WTC11 (cell line): ENCODE measurements at regions not wholly inside any gene's neighbourhood (a gene's known extent, or its start where the extent isn't known, plus 50 kb on each side); places are given as distances from the start of the nearest gene placed in this dataset.

ENCODE experiments used
- ATAC-seq: fragments of 200-7000 bp; cut with Tn5 transposase; 2 replicates; pipeline ENCODE4 v1.10.0; 2021; ENCODE audit warnings: mild to moderate bottlenecking, moderate library complexity
- CTCF ChIA-PET: fragments of 300-600 bp; sonication (Branson Sonifier 250); formaldehyde crosslinking; loops from one replicate; lab custom pipeline; 2021; ENCODE audit warnings: antibody characterized with exemption; lab: Charles Lee
- POLR2A ChIA-PET: fragments of 350-600 bp; sonication (Branson Sonifier 250); formaldehyde crosslinking; loops from one replicate; lab custom pipeline; 2021; ENCODE audit warnings: antibody characterized with exemption; lab: Charles Lee
- DNase-seq: peaks from one replicate; pipeline ENCODE4 v3.0.0; 2021; ENCODE audit warnings: low spot score
- H3K27ac Mint-ChIP-seq: 2 replicates; pipeline ENCODE4 v1.8.0; 2021; ENCODE audit warnings: mixed read lengths
- H3K27me3 Mint-ChIP-seq: 2 replicates; pipeline ENCODE4 v1.8.0; 2021; ENCODE audit warnings: low read depth, mild to moderate bottlenecking, moderate library complexity, mixed read lengths
- H3K36me3 Mint-ChIP-seq: 2 replicates; pipeline ENCODE4 v1.8.0; 2021; ENCODE audit warnings: mixed read lengths
- H3K4me1 Mint-ChIP-seq: 2 replicates; pipeline ENCODE4 v1.8.0; 2022; ENCODE audit warnings: mixed read lengths
- H3K4me3 Mint-ChIP-seq: 2 replicates; pipeline ENCODE4 v1.8.0; 2021; ENCODE audit warnings: mild to moderate bottlenecking, moderate library complexity, mixed read lengths
- H3K9me3 Mint-ChIP-seq: 2 replicates; pipeline ENCODE4 v1.8.0; 2021; ENCODE audit warnings: mixed read lengths
- AFF4 ChIP-seq: sonication (generic); formaldehyde crosslinking; IDR thresholded peaks from 2 replicates; pipeline ENCODE4 v1.8.1; 2023; ENCODE audit warnings: mild to moderate bottlenecking, missing genetic modification reagents, borderline replicate concordance
- EMX1 ChIP-seq: fragments of 250-450 bp; sonication (Bioruptor Pico); IDR thresholded peaks from 2 replicates; pipeline ENCODE4 v1.8.0; 2021; ENCODE audit warnings: mild to moderate bottlenecking
- FOXK1 ChIP-seq: sonication (generic); formaldehyde crosslinking; IDR thresholded peaks from 2 replicates; pipeline ENCODE4 v1.8.0; 2022; ENCODE audit warnings: mild to moderate bottlenecking, moderate library complexity, missing genetic modification reagents
- FOXP4 ChIP-seq: sonication (generic); formaldehyde crosslinking; IDR thresholded peaks from 2 replicates; pipeline ENCODE4 v1.8.0; 2022; ENCODE audit warnings: mild to moderate bottlenecking, missing genetic modification reagents
- GABPB1 ChIP-seq: sonication (generic); formaldehyde crosslinking; IDR thresholded peaks from 2 replicates; pipeline ENCODE4 v1.8.1; 2023; ENCODE audit warnings: mild to moderate bottlenecking, missing genetic modification reagents
- HMGA2 ChIP-seq: fragments of 250-450 bp; sonication (Bioruptor Pico); IDR thresholded peaks from 2 replicates; pipeline ENCODE4 v1.4.0; 2021; ENCODE audit warnings: mild to moderate bottlenecking, moderate library complexity
- IRF2 ChIP-seq: sonication (generic); formaldehyde crosslinking; IDR thresholded peaks from 2 replicates; pipeline ENCODE4 v1.8.0; 2022; ENCODE audit warnings: low read depth, missing genetic modification reagents, borderline replicate concordance
- JAZF1 ChIP-seq: fragments of 250-450 bp; sonication (Bioruptor Pico); IDR thresholded peaks from 2 replicates; pipeline ENCODE4 v1.9.0; 2021; ENCODE audit warnings: moderate library complexity, mild to moderate bottlenecking, inconsistent platforms
- KAT7 ChIP-seq: sonication (generic); formaldehyde crosslinking; IDR thresholded peaks from 2 replicates; pipeline ENCODE4 v1.8.1; 2023; ENCODE audit warnings: missing genetic modification reagents, mild to moderate bottlenecking, borderline replicate concordance
- NR3C1 ChIP-seq: sonication (generic); formaldehyde crosslinking; conservative IDR thresholded peaks from 2 replicates; pipeline ENCODE4 v1.8.1; 2023; ENCODE audit warnings: low read depth, mild to moderate bottlenecking, missing genetic modification reagents
- SMAD4 ChIP-seq: sonication (generic); formaldehyde crosslinking; IDR thresholded peaks from 2 replicates; pipeline ENCODE4 v1.8.0; 2022; ENCODE audit warnings: mild to moderate bottlenecking, missing genetic modification reagents
- TEAD4 ChIP-seq: sonication (generic); formaldehyde crosslinking; IDR thresholded peaks from 2 replicates; pipeline ENCODE4 v1.8.0; 2022; ENCODE audit warnings: mild to moderate bottlenecking, missing genetic modification reagents
- TP53 ChIP-seq: sonication (generic); formaldehyde crosslinking; IDR thresholded peaks from 2 replicates; pipeline ENCODE4 v1.8.1; 2023; ENCODE audit warnings: mild to moderate bottlenecking, missing genetic modification reagents
- ZNF138 ChIP-seq: sonication (generic); formaldehyde crosslinking; conservative IDR thresholded peaks from 2 replicates; pipeline ENCODE4 v1.8.1; 2022; ENCODE audit warnings: mild to moderate bottlenecking, moderate library complexity, missing genetic modification reagents
- ZNF416 ChIP-seq: fragments of 250-450 bp; sonication (Bioruptor Pico); IDR thresholded peaks from 2 replicates; pipeline ENCODE4 v1.9.0; 2021; ENCODE audit warnings: mild to moderate bottlenecking, inconsistent platforms
- ZNF671 ChIP-seq: fragments of 250-450 bp; sonication (Bioruptor Pico); IDR thresholded peaks from 2 replicates; pipeline ENCODE4 v1.8.0; 2021; ENCODE audit warnings: mild to moderate bottlenecking
- TF ChIP-seq, protein P1 (sequence below): sonication (generic); formaldehyde crosslinking; IDR thresholded peaks from 2 replicates; pipeline ENCODE4 v1.8.1; 2023; ENCODE audit warnings: mild to moderate bottlenecking, missing genetic modification reagents
- TF ChIP-seq, protein P2 (sequence below): sonication (generic); formaldehyde crosslinking; IDR thresholded peaks from 2 replicates; pipeline ENCODE4 v1.8.1; 2022; ENCODE audit warnings: missing genetic modification reagents, borderline replicate concordance

- Mint-ChIP-seq H3K27ac (no peak overlapping the region), H3K36me3 (peaks cover 58% of the 10 kb centered on the region), H3K27me3 (peaks cover 8% of the 10 kb centered on the region), H3K9me3 (peaks cover 74% of the 10 kb centered on the region), H3K4me3 (no peak overlapping the region), H3K4me1 (no peaks in the 10 kb centered on the region)
- POLR2A ChIA-PET: no interaction called here
- CTCF ChIA-PET: no interaction called here
- no peak for TF ChIP-seq GABPB1 (CRISPR knock-in tag)
- ATAC-seq (no peak), DNase-seq (no peak)
Observed at GRCh38 chr16:8179615-8180014, 410.7 kb downstream of the TMEM114 start.

- ATAC-seq (no peak), DNase-seq (no peak)
- no peak overlapping the region for H3K4me3 Mint-ChIP-seq
- TF ChIP-seq KAT7 (CRISPR knock-in tag) (no peak), TP53 (no peak), AFF4 (no peak), TEAD4 (no peak), SMAD4 (no peak), JAZF1 (CRISPR knock-in tag) (no peak), ZNF138 (no peak), FOXK1 (CRISPR knock-in tag) (no peak), EMX1 (CRISPR knock-in tag) (no peak), ZNF416 (no peak), FOXP4 (CRISPR knock-in tag) (no peak), IRF2 (CRISPR knock-in tag) (no peak)
- TF ChIP-seq, protein P1, sequence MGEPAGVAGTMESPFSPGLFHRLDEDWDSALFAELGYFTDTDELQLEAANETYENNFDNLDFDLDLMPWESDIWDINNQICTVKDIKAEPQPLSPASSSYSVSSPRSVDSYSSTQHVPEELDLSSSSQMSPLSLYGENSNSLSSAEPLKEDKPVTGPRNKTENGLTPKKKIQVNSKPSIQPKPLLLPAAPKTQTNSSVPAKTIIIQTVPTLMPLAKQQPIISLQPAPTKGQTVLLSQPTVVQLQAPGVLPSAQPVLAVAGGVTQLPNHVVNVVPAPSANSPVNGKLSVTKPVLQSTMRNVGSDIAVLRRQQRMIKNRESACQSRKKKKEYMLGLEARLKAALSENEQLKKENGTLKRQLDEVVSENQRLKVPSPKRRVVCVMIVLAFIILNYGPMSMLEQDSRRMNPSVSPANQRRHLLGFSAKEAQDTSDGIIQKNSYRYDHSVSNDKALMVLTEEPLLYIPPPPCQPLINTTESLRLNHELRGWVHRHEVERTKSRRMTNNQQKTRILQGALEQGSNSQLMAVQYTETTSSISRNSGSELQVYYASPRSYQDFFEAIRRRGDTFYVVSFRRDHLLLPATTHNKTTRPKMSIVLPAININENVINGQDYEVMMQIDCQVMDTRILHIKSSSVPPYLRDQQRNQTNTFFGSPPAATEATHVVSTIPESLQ (CRISPR knock-in tag): no peak
- peaks cover 70% of the 10 kb centered on the region for H3K9me3 Mint-ChIP-seq
- ChIA-PET POLR2A (no interaction called here), CTCF (no interaction called here)
- H3K27ac Mint-ChIP-seq: no peak overlapping the region
- H3K4me1 Mint-ChIP-seq: no peaks in the 10 kb centered on the region
- H3K27me3 Mint-ChIP-seq: peaks cover 3% of the 10 kb centered on the region
- peaks cover 55% of the 10 kb centered on the region for H3K36me3 Mint-ChIP-seq
Observed at GRCh38 chr16:8178271-8178670, 412.0 kb downstream of the TMEM114 start.

DNA sequence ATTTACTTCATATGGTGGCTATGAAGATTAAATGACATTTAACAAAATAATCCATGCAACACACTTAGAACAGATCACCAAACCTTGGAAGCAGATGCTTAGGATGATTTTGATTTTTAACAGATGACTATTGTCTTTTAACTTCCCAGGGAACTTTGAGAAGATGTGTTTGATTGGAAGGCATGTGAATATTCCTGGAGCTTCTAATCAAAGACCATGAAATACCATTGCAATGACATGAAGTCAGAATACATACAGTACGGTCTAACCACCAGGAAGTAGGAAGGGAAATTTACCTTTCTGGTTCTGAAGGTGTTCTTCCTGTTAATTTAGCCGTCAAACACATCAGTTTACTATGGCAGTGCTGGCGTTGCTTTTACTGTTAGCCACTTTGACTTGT is 414.9 kb downstream of the TMEM114 start:
- POLR2A ChIA-PET: no interaction called here
- H3K9me3 Mint-ChIP-seq: peaks cover 61% of the 10 kb centered on the region
- no peak overlapping the region for H3K27ac Mint-ChIP-seq
- H3K4me3 Mint-ChIP-seq: no peak overlapping the region
- no peak for TF ChIP-seq NR3C1
- TF ChIP-seq HMGA2 (CRISPR knock-in tag): no peak
- no peak for TF ChIP-seq ZNF671 (CRISPR knock-in tag)
- TF ChIP-seq, protein P2, sequence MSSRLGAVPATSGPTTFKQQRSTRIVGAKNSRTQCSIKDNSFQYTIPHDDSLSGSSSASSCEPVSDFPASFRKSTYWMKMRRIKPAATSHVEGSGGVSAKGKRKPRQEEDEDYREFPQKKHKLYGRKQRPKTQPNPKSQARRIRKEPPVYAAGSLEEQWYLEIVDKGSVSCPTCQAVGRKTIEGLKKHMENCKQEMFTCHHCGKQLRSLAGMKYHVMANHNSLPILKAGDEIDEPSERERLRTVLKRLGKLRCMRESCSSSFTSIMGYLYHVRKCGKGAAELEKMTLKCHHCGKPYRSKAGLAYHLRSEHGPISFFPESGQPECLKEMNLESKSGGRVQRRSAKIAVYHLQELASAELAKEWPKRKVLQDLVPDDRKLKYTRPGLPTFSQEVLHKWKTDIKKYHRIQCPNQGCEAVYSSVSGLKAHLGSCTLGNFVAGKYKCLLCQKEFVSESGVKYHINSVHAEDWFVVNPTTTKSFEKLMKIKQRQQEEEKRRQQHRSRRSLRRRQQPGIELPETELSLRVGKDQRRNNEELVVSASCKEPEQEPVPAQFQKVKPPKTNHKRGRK (CRISPR knock-in tag): no peak
- TF ChIP-seq, all 79 proteins: peak for 0
- DNase-seq: no peak
- CTCF ChIA-PET: no interaction called here
- H3K27me3 Mint-ChIP-seq: peaks cover 3% of the 10 kb centered on the region; the same call in 1 of the 2 replicates
- ATAC-seq: no peak
- H3K36me3 Mint-ChIP-seq: peaks cover 47% of the 10 kb centered on the region
- no peaks in the 10 kb centered on the region for H3K4me1 Mint-ChIP-seq
